A673 (cell line): ENCODE measurements at regions not wholly inside any gene's neighbourhood (a gene's known extent, or its start where the extent isn't known, plus 50 kb on each side); places are given as distances from the start of the nearest gene placed in this dataset.

Source experiments
- BruUV-seq: library from RNA; stranded (reverse); fragments of 400-500 nt; replicated peaks from 2 replicates; lab custom pipeline; 2021; lab: Mats Ljungman, UMichigan
- CTCF ChIA-PET: fragments of 300-600 bp; sonication (Branson Sonifier 250); formaldehyde crosslinking; loops from one replicate; lab custom pipeline; 2022; ENCODE audit warnings: antibody characterized with exemption; lab: Charles Lee
- POLR2A ChIA-PET: fragments of 300-600 bp; sonication (Branson Sonifier 250); formaldehyde crosslinking; loops from one replicate; lab custom pipeline; 2022; ENCODE audit warnings: antibody characterized with exemption; ENCODE audit not compliant: low non-redundant PET; lab: Charles Lee
- DNase-seq: peaks from one replicate; pipeline ENCODE4 v3.0.0-alpha.2; 2015; ENCODE audit warnings: low spot score
- H3K27ac ChIP-seq: fragments of 200-600 bp; sonication (generic); 2 replicates; pipeline ENCODE4 v1.5.1; 2016; ENCODE audit warnings: mixed run types, low read depth, mild to moderate bottlenecking, mixed read lengths, antibody characterized with exemption, low read length; ENCODE audit not compliant: poor library complexity, severe bottlenecking
- H3K27me3 ChIP-seq: fragments of 200-600 bp; sonication (generic); replicated peaks from 2 replicates; pipeline ENCODE4 v1.6.1; 2017; ENCODE audit warnings: mixed run types, low read depth, mild to moderate bottlenecking, mixed read lengths, antibody characterized with exemption, low read length; ENCODE audit not compliant: insufficient read depth, poor library complexity
- H3K36me3 ChIP-seq: fragments of 200-600 bp; sonication (generic); 2 replicates; pipeline ENCODE4 v1.6.1; 2016; ENCODE audit warnings: mixed run types, mild to moderate bottlenecking, mixed read lengths, antibody characterized with exemption, low read length; ENCODE audit not compliant: insufficient read depth, poor library complexity, severe bottlenecking
- H3K4me1 ChIP-seq: fragments of 200-600 bp; sonication (generic); 2 replicates; pipeline ENCODE4 v1.6.1; 2017; ENCODE audit warnings: mixed run types, mild to moderate bottlenecking, mixed read lengths, antibody characterized with exemption, low read length; ENCODE audit not compliant: insufficient read depth, poor library complexity, severe bottlenecking
- H3K4me3 ChIP-seq: fragments of 200-600 bp; sonication (generic); 2 replicates; pipeline ENCODE4 v1.5.1; 2016; ENCODE audit warnings: low read depth, mixed run types, mild to moderate bottlenecking, mixed read lengths, low read length; ENCODE audit not compliant: poor library complexity, severe bottlenecking
- H3K9me3 ChIP-seq: fragments of 200-600 bp; sonication (generic); 2 replicates; pipeline ENCODE4 v1.6.1; 2016; ENCODE audit warnings: mixed run types, low read depth, mild to moderate bottlenecking, mixed read lengths, antibody characterized with exemption, low read length; ENCODE audit not compliant: poor library complexity, severe bottlenecking
- EZH2 ChIP-seq: fragments of 200-600 bp; sonication (generic); IDR thresholded peaks from 2 replicates; pipeline ENCODE4 v1.6.1; 2017; ENCODE audit warnings: borderline replicate concordance, low read depth, mild to moderate bottlenecking, mixed read lengths, antibody characterized with exemption, low read length; ENCODE audit not compliant: poor library complexity, severe bottlenecking
- intact Hi-C: fragments of 100-400 bp; cut with micrococcal nuclease; formaldehyde crosslinking; loops from one replicate; pipeline ENCODE4 v1.10.0; 2022; ENCODE audit not compliant: unreplicated experiment
- TF ChIP-seq, protein P1 (sequence below): fragments of 300-800, 200-600 bp; sonication (generic); conservative IDR thresholded peaks from 2 replicates; pipeline ENCODE4 v1.5.1; 2017; ENCODE audit warnings: low read depth, mild to moderate bottlenecking, antibody characterized with exemption, low read length, moderate library complexity, mixed read lengths

DNA sequence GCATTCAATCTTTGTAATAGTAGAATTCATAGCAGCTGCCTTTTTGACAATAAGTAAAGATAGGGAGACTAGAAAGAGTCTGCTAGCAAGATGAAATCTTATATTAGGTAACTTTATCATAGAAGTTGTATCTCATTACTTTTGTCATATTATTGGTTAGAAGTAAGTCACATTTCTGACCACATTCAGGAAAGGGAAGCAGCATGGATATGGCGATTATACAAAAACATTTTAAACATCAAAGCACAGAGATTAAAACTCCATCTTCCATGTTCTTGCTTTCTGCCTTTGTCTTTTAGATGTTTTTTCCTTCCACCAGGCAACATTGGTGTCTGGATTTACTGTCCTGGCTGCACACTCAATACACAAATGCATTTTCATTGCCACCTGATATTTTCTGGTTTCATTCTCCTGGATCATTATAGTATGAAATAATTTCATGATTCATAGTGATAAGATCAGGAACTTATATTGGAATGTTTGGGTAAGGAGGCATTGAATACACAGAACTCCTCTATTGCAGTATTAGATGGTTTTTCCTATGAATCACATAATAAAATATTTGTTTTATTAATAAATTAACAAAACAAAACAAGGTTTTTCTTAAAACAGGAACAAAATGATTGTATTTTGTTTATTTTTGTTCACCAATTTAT is 1460.3 kb upstream of the CADM2 start:
- H3K36me3 ChIP-seq = no peaks in the 10 kb centered on the region
- no peaks in the 10 kb centered on the region for H3K4me1 ChIP-seq
- TF ChIP-seq, protein P1, sequence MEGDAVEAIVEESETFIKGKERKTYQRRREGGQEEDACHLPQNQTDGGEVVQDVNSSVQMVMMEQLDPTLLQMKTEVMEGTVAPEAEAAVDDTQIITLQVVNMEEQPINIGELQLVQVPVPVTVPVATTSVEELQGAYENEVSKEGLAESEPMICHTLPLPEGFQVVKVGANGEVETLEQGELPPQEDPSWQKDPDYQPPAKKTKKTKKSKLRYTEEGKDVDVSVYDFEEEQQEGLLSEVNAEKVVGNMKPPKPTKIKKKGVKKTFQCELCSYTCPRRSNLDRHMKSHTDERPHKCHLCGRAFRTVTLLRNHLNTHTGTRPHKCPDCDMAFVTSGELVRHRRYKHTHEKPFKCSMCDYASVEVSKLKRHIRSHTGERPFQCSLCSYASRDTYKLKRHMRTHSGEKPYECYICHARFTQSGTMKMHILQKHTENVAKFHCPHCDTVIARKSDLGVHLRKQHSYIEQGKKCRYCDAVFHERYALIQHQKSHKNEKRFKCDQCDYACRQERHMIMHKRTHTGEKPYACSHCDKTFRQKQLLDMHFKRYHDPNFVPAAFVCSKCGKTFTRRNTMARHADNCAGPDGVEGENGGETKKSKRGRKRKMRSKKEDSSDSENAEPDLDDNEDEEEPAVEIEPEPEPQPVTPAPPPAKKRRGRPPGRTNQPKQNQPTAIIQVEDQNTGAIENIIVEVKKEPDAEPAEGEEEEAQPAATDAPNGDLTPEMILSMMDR = no peak
- TF ChIP-seq EZH2 = no peak
- no peak for DNase-seq
- no TSS peak for BruUV-seq
- intact Hi-C loops = no loop called here
- no peaks in the 10 kb centered on the region for H3K27me3 ChIP-seq
- POLR2A ChIA-PET = no interaction called here
- H3K9me3 ChIP-seq = no peaks in the 10 kb centered on the region
- H3K27ac ChIP-seq = no peak overlapping the region
- CTCF ChIA-PET = no interaction called here
- H3K4me3 ChIP-seq = no peak overlapping the region

DNA sequence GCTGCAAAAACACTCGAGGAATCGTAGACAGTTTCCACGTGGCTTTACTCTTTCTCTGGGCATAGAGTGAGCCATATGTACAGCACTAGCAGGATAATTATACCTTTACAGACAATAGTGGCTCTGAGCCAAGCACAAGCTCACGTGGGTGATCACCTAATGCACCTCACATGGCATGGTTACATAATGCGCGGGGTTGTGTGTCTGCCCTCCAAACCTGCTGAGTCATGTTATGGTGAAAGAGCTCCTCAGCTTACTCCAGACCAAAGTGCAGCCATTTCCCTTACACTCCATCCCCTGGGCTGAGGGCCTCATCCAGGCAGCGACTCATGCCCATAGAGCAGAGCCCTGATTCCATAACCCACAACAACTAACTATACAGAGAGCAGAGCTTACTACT is 1458.4 kb upstream of the CADM2 start:
- Histone ChIP-seq H3K27ac (no peak overlapping the region), H3K27me3 (no peaks in the 10 kb centered on the region), H3K9me3 (peaks cover 5% of the 10 kb centered on the region), H3K4me1 (no peaks in the 10 kb centered on the region), H3K36me3 (no peaks in the 10 kb centered on the region), H3K4me3 (no peak overlapping the region)
- POLR2A ChIA-PET = no interaction called here
- no TSS peak for BruUV-seq
- CTCF ChIA-PET = no interaction called here
- no peak for DNase-seq
- intact Hi-C loops = no loop called here
- TF ChIP-seq EZH2 = no peak
- TF ChIP-seq, protein P1 = no peak

DNA sequence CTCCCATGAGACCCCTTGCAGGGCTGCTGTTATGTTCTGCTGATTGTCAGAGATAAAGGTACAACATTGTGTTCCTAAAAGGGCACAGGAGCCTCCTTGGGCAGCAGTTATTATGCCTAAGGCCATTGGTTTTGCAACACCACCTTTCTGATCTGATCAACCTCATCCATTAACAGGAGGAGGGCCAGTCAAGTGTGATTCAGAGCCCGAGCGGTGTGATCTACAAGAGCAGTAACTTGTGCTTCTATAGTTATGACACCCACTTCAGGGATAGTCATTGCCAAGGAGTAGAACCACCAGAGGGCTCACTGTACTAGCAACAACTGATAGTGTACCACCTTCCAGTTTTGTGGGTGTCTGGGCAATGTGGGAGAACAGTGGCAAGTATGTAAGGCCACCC is 1457.9 kb upstream of the CADM2 start:
- Histone ChIP-seq H3K27me3 (no peaks in the 10 kb centered on the region), H3K4me1 (no peaks in the 10 kb centered on the region), H3K27ac (no peak overlapping the region), H3K4me3 (no peak overlapping the region), H3K36me3 (no peaks in the 10 kb centered on the region), H3K9me3 (peaks cover 10% of the 10 kb centered on the region)
- CTCF ChIA-PET = no interaction called here
- intact Hi-C loops = no loop called here
- POLR2A ChIA-PET = no interaction called here
- no TSS peak for BruUV-seq
- TF ChIP-seq, protein P1 = no peak
- TF ChIP-seq EZH2 = no peak
- no peak for DNase-seq
